Islet of Langerhans (tissue), 1 donor: ENCODE measurements at regions not wholly inside any gene's neighbourhood (a gene's known extent, or its start where the extent isn't known, plus 50 kb on each side); places are given as distances from the start of the nearest gene placed in this dataset.
"Not testable (repeated sequence)": the region's sequence is repeated elsewhere in the genome, so short reads cannot be mapped to it uniquely, and the experiment has no call there.

Experiments
- FAIRE-seq: peaks from one replicate; lab custom pipeline; 2011; peaks lifted over from hg19 to GRCh38; lab: Jason Lieb, UNC

DNA sequence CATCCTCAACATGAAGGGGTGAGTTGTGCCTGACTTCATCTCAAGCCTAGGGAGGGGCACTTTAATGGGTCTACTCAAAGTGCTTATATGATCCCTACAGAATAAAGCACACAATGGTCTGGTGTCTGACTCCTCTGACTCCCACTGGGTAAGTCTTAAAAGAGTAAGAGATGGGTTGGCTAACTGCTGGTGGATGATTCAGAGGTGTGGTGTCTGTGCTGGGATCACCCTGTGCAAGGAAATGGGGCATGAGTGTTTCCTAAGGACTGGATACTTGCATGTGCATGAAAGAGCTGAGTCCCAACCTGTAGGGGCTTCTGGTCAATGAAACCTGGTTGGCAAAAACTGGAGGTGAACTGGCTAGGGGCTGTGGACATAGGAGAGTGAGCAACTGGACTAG, 158.8 kb downstream of the IL20RB start:
- FAIRE-seq = no peak

DNA sequence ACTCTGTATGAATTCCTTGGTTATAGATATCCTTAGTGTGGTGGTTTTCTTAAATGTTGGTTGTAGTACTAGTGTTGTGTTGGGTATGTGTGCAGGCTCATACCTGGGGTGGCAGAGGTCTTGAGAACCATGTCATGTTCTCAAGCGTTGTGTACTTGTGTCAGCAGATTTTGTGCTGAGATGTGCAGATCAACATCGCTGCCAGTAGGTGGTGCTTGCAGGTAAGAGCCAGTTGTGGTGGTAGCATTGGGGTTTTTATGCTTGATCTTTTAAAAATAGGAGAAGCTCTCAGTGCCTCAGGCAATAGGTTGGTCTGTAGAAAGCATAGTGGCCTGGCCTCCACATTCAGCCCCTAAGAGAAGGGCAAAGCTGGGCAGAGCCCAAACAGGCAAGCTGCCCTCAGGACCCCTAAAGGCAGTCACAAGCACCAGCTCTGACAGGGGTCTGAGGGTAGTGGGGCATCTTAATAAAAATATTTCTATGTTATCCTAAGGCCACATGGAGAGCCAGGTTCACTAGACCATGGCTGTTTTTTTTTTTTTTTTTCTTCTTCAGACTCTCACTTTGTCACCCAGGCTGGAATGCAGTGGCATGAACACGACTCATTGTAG, 164.0 kb downstream of the IL20RB start:
- no peak for FAIRE-seq

DNA sequence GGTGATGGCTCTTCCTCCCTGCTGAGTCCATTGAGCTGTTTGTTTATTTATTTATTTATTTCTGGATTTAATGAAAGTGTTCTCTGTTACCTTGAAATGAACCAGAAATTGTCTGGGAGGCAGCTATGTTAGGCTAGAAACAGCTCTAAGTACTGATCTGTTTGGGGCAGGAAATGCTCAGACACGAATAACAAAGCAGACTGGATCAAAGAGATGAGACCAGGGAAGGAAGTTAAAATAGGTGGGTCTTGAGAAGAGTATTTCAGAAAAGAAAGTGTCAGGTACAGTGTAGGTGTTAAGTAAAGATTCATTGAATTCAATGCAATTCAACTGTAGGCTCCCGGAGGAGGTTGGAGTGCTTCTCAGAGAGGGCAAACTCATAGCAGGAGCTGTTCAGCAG, 173.3 kb downstream of the IL20RB start:
- FAIRE-seq = no peak

DNA sequence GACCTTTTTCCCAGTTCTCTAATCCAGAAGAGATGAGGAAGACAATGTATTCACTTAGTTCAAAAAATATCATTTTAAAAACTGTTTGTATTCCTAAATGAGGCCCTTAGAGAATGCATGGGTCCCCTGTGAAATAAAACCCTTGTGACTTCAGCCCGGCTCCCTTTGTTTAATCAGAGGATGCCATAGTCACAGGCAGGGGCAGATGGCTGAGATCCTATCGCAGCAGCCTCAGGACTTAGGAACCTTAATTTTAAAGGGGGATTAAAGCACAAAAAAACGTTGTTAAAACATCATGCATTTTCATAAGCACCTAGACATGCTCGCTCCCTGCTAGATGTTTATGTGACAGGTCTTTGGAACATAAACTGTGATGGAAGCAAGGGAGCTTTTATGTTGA, 176.6 kb downstream of the IL20RB start:
- FAIRE-seq = no peak

DNA sequence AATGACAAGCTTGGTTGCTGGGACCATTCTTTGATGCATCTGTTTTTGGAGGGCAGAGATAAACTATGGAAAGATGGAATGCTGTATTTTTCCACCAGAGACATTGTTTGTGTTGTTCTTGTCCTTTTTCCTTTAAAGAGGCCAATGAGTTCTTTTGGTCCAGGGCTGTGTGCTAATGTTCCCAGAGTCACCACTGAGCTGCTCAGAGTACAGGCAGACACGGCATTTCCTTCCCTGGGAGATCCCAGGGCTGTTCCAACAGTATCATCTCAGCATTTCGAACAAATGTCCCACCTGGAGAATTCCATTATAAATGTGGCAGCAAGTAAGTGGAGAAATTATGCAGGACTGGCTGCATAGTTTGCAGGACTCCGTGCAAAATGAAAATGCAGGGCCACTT, 190.6 kb downstream of the IL20RB start:
- FAIRE-seq = no peak

DNA sequence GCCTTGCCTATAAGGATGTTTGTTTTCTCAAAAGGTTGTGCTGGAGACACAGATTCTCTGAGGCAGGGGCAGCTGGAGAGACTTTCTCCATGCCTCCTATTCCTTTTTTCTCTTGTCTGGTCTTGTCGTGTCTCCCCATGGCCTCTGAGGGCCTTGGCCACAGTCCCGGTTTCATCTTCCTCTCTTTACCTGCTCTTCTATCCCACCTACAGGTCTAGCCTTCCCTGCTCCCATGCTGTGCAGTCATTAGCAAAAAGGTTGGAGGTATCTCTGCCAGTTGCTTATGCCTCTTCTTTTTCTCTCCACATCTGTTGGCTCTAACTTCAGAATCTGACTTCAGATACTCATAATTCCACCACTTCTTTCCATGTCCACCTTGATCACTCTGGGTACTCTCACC, 191.1 kb downstream of the IL20RB start:
- FAIRE-seq = no peak

DNA sequence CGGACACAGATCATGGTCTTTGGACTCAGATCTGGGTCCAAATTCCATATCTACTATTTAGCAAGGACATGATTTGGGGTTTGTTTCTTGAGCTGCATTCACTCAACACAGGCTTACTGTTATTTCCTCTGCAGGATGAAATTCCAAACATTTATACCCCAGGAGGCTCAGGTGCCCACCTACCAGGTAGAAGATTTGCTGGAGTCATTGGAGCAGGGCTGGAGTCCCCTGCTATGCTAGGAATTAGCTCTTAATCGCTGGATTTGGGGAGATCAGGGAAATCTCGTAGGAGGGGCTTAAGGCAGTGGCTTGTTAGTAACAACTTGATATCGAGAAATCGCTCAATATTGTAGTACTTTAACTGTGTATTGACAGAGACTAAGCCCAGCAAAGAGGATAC, 193.0 kb downstream of the IL20RB start:
- FAIRE-seq = no peak

DNA sequence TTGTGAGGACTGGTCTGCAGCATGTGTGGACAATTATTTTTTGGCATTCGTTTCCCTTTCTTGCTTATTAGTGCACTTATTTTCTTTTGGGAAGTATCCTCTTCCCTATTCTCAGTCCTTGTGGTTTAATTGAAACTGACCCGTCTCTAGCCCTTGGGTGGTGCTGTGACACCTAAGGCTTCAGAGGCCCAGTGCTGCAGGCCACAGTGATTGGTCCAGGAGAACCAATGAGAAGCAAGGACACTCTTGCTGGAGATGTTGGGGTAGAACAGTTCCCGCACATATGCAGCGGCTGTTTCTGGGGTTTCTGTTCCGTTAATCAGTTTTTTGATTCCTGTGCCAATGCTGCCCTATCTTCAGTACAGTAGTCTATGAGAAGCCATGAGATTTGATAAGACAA, 195.3 kb downstream of the IL20RB start:
- FAIRE-seq = not testable (repeated sequence)

DNA sequence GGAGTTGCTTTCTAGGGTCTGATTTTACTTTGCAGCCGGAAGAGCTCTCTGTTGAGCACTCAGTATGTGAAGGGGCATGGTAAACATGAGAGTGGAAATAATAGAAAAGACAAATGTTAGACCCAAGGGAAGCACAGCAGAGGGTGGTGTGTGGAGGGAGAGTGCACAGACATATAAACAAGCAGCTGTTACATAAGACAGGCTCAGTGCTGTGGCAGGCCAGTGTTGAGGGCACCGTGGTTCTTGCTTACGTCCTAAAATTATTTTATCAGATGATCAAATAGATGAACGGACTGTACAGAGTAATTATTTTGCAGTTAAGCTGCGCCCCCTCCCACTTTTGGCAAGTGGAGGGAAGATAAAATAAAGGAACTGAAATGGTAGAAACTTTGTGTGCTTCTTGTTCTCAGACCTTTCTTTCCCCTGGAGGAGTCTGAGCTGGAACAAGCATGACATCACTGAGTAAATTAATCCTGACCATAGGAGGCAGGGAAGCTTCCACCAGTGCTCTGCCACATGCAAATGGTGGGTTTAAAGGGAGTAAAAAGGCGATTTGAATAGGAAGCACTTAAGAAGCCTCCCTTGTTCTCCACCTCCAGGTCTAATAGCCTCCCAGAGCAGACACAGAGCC, 205.6 kb downstream of the IL20RB start:
- FAIRE-seq = peak; percentile 24

DNA sequence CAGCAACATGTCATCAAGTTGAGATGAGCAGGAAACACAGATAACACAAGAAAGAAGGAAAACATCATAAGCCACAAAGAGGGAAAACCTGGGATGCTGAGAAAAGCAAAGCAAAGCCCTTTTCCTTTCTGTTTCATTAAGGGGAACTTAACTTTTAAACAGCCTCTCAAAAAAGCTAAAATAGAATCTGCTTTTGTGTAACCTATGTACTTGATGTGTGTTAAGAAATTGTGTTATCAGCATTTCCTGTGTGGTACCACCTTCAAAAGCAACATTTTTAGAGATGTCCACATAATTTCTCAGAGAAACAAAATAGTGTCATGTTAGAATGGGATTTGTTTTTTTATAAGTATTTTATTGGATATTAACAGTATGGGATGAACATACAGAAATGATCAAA, 206.2 kb downstream of the IL20RB start:
- FAIRE-seq = no peak

DNA sequence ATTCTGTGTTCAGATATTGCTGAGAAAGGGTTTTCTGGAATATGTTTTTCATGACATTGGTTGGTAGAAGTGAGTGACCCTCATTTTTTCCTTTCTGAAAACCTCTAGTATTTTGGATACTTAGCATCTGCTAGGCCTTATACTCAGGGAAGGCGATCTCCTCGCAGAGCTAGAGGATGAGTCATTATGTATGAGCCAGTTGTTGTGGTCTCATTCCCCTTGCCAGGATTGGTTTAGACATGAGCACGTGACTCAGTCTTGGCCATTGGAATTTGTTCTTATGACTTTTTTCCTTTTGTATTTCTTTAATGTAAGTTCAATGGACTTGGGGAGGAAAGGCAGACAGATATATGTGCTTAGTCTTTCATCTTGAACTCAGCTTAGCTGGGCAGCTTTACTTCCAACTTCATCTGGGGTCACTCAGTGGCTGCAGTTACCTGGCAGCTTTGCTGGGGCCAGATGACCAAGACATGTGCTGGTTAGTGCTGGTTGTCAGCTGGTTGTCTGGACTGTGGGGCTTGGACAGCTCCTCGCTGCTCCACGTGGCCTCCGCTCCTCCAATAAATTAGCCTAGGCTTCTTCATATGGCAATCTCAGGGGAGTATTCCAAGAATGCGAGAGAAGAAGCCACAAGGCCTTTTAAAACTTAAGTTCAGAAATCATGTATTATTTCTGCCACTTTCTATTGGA, 207.5 kb downstream of the IL20RB start:
- FAIRE-seq = no peak

DNA sequence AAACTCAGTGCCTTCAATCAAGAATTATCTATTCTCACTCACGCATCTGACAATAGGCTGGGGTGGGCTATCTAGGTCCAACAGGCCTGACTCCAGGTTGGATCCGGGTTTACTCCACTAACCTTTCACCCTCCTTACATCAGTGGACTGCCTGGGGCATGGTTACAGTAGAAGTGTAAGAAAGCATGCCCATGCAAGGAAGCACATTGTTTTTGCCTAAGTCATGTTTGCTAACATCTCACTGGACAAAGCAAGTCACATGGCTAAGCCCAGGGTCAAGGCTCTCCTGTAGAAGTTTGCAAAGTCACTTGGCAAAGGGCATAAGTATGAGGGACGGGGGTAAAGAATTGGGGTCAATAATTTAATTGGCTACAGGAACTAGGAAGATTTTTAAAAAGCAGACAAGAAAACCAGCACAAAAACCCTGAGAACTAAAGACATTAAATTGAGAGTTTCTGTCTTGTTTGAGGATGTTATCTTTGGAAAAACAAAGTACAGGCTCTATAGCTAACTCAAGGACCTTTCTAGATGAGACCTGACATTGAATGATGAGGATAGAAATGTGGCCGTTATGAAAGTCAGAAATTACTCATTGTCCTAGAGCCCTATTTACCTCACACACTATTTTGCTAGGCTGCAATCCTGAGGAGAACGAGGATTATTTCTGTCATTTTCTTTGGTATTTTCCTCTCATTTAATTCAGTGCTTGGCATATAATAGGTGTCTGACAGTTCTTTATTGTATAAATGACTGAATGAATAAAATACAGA, 214.2 kb downstream of the IL20RB start:
- no peak for FAIRE-seq

DNA sequence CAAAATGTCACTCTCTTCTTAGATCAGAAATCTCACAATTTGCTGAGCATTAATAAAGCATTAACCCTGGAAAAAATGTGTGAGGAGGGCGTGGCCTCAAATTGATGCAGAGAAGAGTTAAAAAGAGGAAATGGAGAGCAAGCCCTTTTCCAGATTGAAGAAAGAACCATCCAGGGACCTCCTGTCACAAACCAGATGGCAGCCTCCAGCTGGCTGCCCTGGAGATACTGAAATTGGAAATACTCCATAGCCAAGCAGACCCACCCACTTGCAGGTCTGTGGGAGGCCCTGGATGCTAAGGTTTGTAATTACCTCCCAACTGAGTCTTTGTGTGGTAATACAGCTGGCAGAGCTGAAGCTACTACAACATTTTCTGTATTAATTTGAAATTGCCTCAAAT, 214.9 kb downstream of the IL20RB start:
- no peak for FAIRE-seq

DNA sequence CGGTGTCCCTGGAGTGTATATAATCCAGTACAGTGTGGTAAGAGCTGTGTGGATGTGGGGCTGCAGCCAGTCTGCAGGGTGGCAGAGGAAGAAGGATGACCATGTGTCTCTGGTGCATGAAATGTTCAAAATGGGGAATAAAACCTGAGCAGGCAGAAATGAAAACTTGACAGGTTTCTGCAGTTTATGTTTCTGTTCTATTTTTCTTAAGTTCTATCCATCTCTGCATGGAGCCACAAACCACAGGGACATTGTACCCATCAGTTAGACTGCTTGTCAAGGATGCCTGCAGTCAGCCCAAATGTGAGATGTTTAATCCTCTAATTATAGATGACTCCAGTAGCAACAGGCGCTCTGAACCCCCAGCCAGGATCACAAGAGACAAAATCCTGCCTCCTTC, 216.7 kb downstream of the IL20RB start:
- no peak for FAIRE-seq

DNA sequence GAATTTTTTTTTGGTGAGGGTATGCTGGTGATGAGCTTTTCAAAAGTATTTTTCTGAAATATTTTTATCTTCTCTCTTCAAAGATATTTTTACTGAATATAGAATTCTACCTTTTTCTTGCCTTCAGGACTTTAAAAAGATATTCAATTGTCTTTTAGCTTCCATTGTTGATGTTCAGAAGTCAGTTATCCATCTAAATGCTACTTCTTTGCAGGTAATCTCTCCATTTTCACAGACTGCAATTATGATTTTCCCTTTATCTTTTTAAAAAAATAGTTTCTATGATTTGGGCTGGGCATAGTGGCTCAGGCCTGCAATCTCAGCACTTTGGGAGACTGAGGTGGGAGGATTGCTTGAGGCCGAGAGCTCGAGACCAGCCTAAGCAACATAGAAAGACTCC, 222.4 kb downstream of the IL20RB start:
- FAIRE-seq = no peak

DNA sequence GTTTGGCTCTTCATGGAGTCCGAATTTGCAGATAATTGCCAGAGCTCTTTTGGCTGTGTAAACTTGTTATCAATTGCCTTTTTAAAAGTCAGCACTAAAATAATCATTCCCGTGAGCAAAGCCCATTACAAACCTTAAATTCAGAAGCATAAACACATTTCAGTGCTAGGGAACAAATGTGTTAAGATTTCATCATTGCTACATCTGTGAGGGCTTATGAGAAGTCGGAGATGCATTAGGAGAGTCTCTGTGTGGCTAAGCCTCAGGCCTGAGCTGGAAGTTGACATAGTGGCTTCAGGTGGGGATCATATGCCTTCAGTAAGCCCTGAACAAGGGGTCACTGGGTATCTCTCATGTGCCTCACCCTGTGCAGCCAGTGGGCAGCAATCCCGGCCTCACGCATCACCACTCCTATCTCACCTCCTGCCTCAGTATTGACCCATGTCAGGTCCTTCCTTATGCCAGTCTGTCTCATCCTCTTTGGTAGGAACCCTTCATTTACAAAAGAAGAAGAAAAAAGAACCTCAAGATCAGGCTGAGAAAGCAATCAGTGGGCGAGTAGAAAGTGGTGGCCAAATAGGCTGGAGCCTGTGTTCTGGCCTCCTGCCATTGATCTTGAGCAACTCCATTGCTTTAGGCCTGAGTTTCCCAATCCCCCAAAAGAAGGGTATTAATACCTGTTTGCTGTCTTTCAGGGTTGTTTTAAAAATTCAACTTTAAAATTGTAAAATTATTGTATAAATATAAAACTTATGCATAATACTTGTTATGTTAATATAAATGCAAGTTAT, 233.5 kb downstream of the IL20RB start:
- no peak for FAIRE-seq

DNA sequence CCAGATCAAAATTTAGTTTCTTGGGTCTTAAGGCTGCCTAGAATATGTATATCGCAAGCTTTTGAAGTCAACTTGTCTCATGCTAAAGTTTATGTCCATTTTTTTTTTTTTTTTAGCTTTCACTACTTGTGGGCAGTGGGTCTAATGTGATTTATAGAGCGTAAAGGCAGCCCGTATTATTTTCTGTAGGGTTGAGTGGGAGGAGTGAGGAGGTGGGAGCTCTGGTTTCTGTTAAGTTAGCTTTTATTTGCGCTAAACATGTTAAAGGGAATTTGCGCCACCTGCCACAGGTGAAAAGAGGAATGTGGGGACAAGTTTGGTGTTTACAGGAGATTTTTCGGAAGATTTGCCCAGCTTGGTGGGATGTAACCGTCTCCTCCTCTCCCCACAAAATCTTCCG, 234.2 kb downstream of the IL20RB start:
- no peak for FAIRE-seq

DNA sequence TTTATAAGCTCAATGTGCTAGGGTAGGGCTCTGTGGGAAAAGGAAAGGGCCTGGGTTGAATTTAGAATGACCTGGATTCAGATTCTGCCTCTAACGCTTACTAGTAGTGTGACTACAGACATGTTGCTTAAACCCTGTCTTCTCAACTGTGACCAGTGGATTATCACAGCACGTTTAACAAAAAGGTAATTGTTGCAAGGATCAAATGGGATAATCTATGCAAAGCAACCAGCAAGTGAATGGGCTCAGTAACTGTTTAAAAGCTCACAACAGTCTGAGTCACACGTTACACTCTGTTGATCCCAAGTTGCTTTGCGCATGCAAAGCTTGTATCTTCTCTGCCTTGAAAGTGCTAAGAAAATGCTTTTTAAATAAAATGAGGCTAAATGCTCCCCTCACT, 236.5 kb downstream of the IL20RB start:
- no peak for FAIRE-seq

DNA sequence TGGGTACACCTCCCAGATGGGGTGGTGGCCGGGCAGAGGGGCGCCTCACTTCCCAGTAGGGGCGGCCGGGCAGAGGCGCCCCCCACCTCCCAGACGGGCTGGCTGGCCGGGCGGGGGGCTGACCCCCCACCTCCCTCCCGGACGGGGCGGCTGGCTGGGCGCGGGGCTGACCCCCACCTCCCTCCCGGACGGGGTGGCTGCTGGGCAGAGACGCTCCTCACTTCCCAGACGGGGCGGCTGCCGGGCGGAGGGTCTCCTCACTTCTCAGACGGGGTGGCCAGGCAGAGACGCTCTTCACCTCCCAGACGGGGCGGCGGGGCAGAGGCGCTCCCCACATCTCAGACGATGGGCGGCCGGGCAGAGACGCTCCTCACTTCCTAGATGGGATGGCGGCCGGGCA, 240.6 kb downstream of the IL20RB start:
- not testable (repeated sequence) for FAIRE-seq

DNA sequence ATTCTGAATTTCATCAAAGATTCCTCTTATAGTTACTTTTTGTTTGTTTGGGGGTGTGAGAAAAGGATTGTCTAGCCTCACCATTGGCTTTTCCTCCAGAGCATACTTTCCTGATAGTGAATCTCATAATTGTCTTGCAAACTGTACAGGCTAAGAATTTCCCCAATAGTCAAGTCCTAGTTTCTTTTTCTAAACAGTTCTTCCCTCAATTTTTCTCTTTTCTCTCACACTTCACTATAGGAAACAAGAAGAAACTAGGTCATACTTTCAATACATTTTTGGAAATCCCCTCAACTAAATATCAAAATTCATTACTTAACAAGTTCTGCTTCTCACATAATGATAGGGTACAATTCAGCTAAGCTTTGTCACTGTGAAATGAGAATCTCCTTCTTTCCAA, 241.9 kb downstream of the IL20RB start:
- FAIRE-seq = no peak

DNA sequence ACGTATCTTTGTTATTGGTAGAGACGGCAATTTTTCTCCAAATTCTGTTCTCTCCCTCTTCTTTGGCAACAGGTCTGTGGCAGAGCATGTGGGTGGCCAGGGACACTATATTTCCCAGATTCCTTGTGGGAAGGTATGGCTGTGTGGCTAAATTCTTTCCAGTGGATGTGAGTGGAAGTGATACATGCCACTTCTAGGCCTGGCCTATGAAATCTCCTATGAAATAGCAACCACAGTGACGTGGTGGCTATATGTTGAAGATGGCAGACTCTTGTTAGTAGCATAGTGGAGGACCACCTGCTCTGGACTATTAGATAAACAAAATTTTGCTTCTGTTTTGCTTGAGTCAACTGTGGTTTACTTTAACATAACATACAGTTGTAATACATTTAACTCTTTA, 243.3 kb downstream of the IL20RB start:
- no peak for FAIRE-seq

DNA sequence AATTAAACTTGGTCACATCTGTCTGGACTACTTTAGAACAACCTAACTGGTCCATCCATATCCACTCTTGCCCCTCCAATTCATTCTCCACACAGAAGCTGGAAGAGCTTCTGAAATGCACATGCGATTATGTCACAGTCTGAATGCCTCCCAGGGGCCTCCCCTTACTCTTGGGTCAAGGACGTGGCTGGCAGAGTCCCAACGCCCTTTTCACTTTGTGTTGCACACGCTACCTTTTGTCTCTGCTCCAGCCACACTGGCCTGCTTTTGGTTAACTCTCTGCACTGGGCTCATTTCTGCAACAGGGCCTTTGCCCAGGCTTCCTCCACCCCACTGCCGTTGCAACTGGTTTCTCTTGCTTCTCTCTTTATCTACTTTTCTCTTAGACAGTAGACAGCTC, 245.2 kb downstream of the IL20RB start:
- FAIRE-seq = no peak
